Prostate gland (tissue), 2 donors: ENCODE measurements at regions not wholly inside any gene's neighbourhood (a gene's known extent, or its start where the extent isn't known, plus 50 kb on each side); places are given as distances from the start of the nearest gene placed in this dataset.

Source experiments
- DNase-seq: peaks from one replicate; pipeline ENCODE4 v3.0.0-alpha.2; 2019; ENCODE audit warnings: low spot score
- H3K27ac ChIP-seq, 2 donors: fragments of 200-600 bp; sonication (generic); 2 replicates each; pipeline ENCODE4 v1.5.1; 2017 to 2019
- H3K27me3 ChIP-seq: fragments of 200-600 bp; sonication (generic); replicated peaks from 2 replicates; pipeline ENCODE4 v1.5.1; 2019; ENCODE audit not compliant: insufficient read depth
- H3K36me3 ChIP-seq, 2 donors: fragments of 200-600 bp; sonication (generic); 1 replicate in 1 of 2; 2 replicates in 1 of 2; pipeline versions ENCODE4 v1.5.1 to v1.8.1; 2017 to 2019
- H3K4me1 ChIP-seq: fragments of 200-600 bp; sonication (generic); replicated peaks from 2 replicates; pipeline ENCODE4 v1.5.1; 2019
- H3K4me3 ChIP-seq, 2 donors: fragments of 200-600 bp; sonication (generic); 2 replicates each; pipeline ENCODE4 v1.5.1; 2017 to 2019
- H3K9me3 ChIP-seq: fragments of 200-600 bp; sonication (generic); 2 replicates; pipeline ENCODE4 v1.5.1; 2017
- CTCF ChIP-seq, 4 experiments: fragments of 200-600 bp in 2 of 4; fragments of 450-650 bp in 2 of 4; sonication (generic) in 2 of 4; IDR thresholded peaks; 1 replicate in 3 of 4; 2 replicates in 1 of 4; pipeline ENCODE4 v1.5.1; 2016 to 2019; ENCODE audit warnings: antibody characterized with exemption in 4 of 4, mild to moderate bottlenecking in 2 of 4, moderate library complexity in 2 of 4
- POLR2A ChIP-seq: fragments of 450-650 bp; IDR thresholded peaks from one replicate; pipeline ENCODE4 v1.6.1; 2016; ENCODE audit warnings: antibody characterized with exemption, mild to moderate bottlenecking
- POLR2AphosphoS5 ChIP-seq: sonication (generic); formaldehyde crosslinking; IDR thresholded peaks from one replicate; pipeline ENCODE4 v1.6.1; 2017; ENCODE audit warnings: antibody characterized with exemption
- WGBS: methylation state at CpG from one replicate; pipeline ENCODE4 v1.1.5; 2018; 5-methylcytosine and 5-hydroxymethylcytosine counted together
- intact Hi-C: fragments of 100-400 bp; cut with DNase I; formaldehyde crosslinking; loops from one replicate; pipeline ENCODE4 v1.14.2; 2022

GRCh38 chr15:60057554-60057953 is 53.4 kb downstream of the FOXB1 start:
- Histone ChIP-seq H3K27ac (no peak overlapping the region), H3K36me3 (no peaks in the 10 kb centered on the region), H3K9me3 (no peaks in the 10 kb centered on the region), H3K4me1 (no peaks in the 10 kb centered on the region), H3K27me3 (peaks cover 2% of the 10 kb centered on the region), H3K4me3 (no peak overlapping the region)
- intact Hi-C loops: no loop called here
- 62% methylated on average over 3 of the region's 3 CpGs for WGBS
- DNase-seq: no peak
- TF ChIP-seq CTCF (IDR thresholded peaks at IDR 0.05): no peak
- no peak for TF ChIP-seq POLR2A
- no peak for TF ChIP-seq POLR2AphosphoS5

DNA sequence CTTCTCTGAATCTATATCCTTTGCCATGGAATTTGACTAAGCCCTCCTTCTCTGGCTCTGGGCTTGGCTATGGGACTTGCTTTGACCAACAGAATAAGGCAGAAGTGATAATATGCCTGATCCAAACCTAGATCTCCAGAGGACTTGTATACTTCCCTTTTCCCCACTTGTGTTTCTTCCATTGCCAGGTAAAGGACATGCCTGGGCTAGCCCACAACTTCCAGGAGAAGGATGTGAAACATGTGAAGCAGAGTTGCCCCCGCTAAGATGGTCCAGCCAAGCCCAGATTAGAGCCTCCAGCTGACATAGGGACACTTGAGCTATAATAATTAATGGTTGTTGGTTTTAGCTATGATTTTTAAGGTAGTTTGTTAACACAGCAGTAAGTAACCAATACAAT is 55.1 kb downstream of the FOXB1 start:
- Histone ChIP-seq H3K27ac (no peak overlapping the region), H3K4me3 (no peak overlapping the region), H3K27me3 (peaks cover 2% of the 10 kb centered on the region), H3K36me3 (no peaks in the 10 kb centered on the region), H3K4me1 (no peaks in the 10 kb centered on the region), H3K9me3 (no peaks in the 10 kb centered on the region)
- 86% methylated on average over 1 of the region's 1 CpG for WGBS
- intact Hi-C loops: no loop called here
- TF ChIP-seq CTCF (IDR thresholded peaks at IDR 0.05): no peak
- no peak for TF ChIP-seq POLR2AphosphoS5
- no peak for TF ChIP-seq POLR2A
- no peak for DNase-seq

- no peak for TF ChIP-seq CTCF (IDR thresholded peaks at IDR 0.05)
- no peak for TF ChIP-seq POLR2AphosphoS5
- TF ChIP-seq POLR2A: no peak
- no peak overlapping the region for H3K27ac ChIP-seq
- H3K36me3 ChIP-seq: no peaks in the 10 kb centered on the region
- H3K4me3 ChIP-seq: no peak overlapping the region
- intact Hi-C loops: no loop called here
- no peaks in the 10 kb centered on the region for H3K4me1 ChIP-seq
- H3K9me3 ChIP-seq: no peaks in the 10 kb centered on the region
- peaks cover 2% of the 10 kb centered on the region for H3K27me3 ChIP-seq
- DNase-seq: no peak
- WGBS: 100% methylated on average over 1 of the region's 1 CpG
These were observed 57.6 kb downstream of the FOXB1 start for GRCh38 chr15:60061758-60062157.

- TF ChIP-seq POLR2A: no peak
- no peak for TF ChIP-seq POLR2AphosphoS5
- no peak for TF ChIP-seq CTCF (IDR thresholded peaks at IDR 0.05)
- 88% methylated on average over 3 of the region's 3 CpGs for WGBS
- no peak overlapping the region for H3K4me3 ChIP-seq
- intact Hi-C loops: no loop called here
- H3K27ac ChIP-seq: no peak overlapping the region
- no peaks in the 10 kb centered on the region for H3K27me3 ChIP-seq
- DNase-seq: no peak
- H3K9me3 ChIP-seq: no peaks in the 10 kb centered on the region
- no peaks in the 10 kb centered on the region for H3K4me1 ChIP-seq
- no peaks in the 10 kb centered on the region for H3K36me3 ChIP-seq
These were observed 58.7 kb downstream of the FOXB1 start for GRCh38 chr15:60062826-60063225.

GRCh38 chr15:60065951-60066350 is 61.8 kb downstream of the FOXB1 start:
- WGBS: 64% methylated on average over 7 of the region's 7 CpGs

More at GRCh38 chr15:60065951-60066350, 61.8 kb downstream of the FOXB1 start:
- Histone ChIP-seq H3K27ac (no peak overlapping the region), H3K27me3 (no peaks in the 10 kb centered on the region), H3K4me1 (no peaks in the 10 kb centered on the region), H3K36me3 (no peaks in the 10 kb centered on the region), H3K4me3 (no peak overlapping the region), H3K9me3 (no peaks in the 10 kb centered on the region)
- intact Hi-C loops: no loop called here
- TF ChIP-seq POLR2A (no peak), POLR2AphosphoS5 (no peak)
- DNase-seq: no peak
